ENCODE measurements at regions not wholly inside any gene's neighbourhood (a gene's known extent, or its start where the extent isn't known, plus 50 kb on each side); places are given as distances from the start of the nearest gene placed in this dataset.

DNA sequence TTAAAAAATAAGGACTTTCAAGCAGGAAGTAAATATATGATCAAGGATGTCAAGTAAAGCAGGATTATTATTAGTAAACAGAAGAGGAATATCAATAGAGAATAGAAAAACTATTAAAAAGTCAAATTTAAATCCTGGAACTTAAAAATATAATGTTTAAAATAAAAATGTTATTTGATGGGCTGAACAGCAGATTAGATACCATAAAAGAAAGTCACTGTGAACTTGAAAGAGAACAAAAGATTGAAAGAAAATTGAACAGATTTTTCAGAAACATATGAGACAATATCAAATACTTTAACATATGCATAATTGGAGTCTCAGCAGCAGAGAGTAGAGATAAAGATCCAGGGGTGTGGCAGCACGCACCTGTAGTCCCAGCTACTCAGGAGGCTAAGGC lies 1213.7 kb upstream of the AUTS2 start:
- Histone ChIP-seq H3K4me1 (ENCODE audit: insufficient read depth, low read length) (no peaks in the 10 kb centered on the region), H3K27me3 (ENCODE audit: insufficient read depth, low read length) (no peaks in the 10 kb centered on the region), H3K27ac (ENCODE audit: low read depth, low read length) (no peak overlapping the region), H3K36me3 (ENCODE audit: insufficient read depth, low read length) (no peaks in the 10 kb centered on the region), H3K4me3 (ENCODE audit: low read length in 2 of 2) (no peak overlapping the region), H3K9me3 (ENCODE audit: control insufficient read depth in 1 of 2, low read length in 2 of 2) (peaks cover 0 to 5% of the 10 kb centered on the region in 2 donors)
- peaks cover 4 to 50% (median 24%) of the 10 kb centered on the region in 8 donors for H3K9me3 Mint-ChIP-seq
- ChIA-PET POLR2A (ENCODE audit: partially characterized antibody) (no interaction called here), CTCF (ENCODE audit: partially characterized antibody) (no interaction called here)
- intact Hi-C loops (cut with micrococcal nuclease): no loop called here
- no peak overlapping the region for H3K4me3 Mint-ChIP-seq
- H3K27me3 Mint-ChIP-seq: no peaks in the 10 kb centered on the region
- no peaks in the 10 kb centered on the region for H3K36me3 Mint-ChIP-seq
- DNase-seq: no peak
- no peaks in the 10 kb centered on the region for H3K4me1 Mint-ChIP-seq
- H3K27ac Mint-ChIP-seq: no peak overlapping the region

DNA sequence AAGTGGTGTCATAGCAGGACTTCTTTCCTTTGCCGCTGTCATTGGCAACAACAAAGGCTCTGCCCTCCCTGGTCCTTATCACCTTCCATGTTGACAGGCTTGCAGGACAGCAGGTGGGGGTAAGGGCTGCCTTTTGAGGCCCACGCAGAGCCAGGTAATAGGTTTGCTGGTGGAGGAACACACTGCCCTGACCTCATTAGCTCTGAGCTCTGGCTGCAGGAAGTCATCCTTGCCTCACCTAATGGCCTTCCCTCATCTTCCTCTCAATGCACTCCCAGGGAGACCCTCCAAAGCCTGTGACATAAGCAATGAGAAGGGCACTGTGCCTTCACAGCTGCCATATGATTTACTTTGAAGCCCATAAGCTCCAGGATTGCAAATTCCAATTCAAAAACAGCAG lies 1205.2 kb upstream of the AUTS2 start:
- Histone ChIP-seq H3K4me3 (ENCODE audit: low read length in 2 of 2) (no peak overlapping the region), H3K4me1 (ENCODE audit: insufficient read depth, low read length) (no peaks in the 10 kb centered on the region), H3K36me3 (ENCODE audit: insufficient read depth, low read length) (no peaks in the 10 kb centered on the region), H3K9me3 (ENCODE audit: control insufficient read depth in 1 of 2, low read length in 2 of 2) (no peaks in the 10 kb centered on the region), H3K27ac (ENCODE audit: low read depth, low read length) (no peak overlapping the region), H3K27me3 (ENCODE audit: insufficient read depth, low read length) (no peaks in the 10 kb centered on the region)
- DNase-seq: no peak
- no peaks in the 10 kb centered on the region for H3K27me3 Mint-ChIP-seq
- H3K4me1 Mint-ChIP-seq: no peaks in the 10 kb centered on the region
- peaks cover 2 to 20% (median 8%) of the 10 kb centered on the region in 8 donors for H3K9me3 Mint-ChIP-seq
- intact Hi-C loops (cut with micrococcal nuclease): no loop called here
- H3K36me3 Mint-ChIP-seq: no peaks in the 10 kb centered on the region
- ChIA-PET POLR2A (ENCODE audit: partially characterized antibody) (no interaction called here), CTCF (ENCODE audit: partially characterized antibody) (no interaction called here)
- H3K4me3 Mint-ChIP-seq: no peak overlapping the region
- no peak overlapping the region for H3K27ac Mint-ChIP-seq

DNA sequence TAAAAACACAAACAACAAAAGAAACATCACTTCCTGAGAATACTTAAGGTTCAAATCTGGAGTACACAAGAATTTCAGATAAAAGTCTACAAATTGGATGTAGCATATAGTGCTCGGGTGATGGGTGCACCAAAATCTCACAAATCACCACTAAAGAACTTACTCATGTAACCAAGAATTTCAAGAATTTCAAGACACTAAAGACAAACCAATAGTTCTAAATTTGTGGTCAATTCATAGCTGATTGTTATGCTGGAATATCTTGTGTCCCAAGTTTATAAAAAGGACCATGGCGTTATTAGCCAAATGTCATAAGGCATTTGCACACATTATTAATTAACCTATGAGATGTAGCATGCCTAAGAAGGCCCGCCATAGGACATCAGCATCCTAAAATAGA lies 1204.1 kb upstream of the AUTS2 start:
- Histone ChIP-seq H3K9me3 (ENCODE audit: control insufficient read depth in 1 of 2, low read length in 2 of 2) (no peaks in the 10 kb centered on the region), H3K27me3 (ENCODE audit: insufficient read depth, low read length) (no peaks in the 10 kb centered on the region), H3K36me3 (ENCODE audit: insufficient read depth, low read length) (no peaks in the 10 kb centered on the region), H3K4me1 (ENCODE audit: insufficient read depth, low read length) (no peaks in the 10 kb centered on the region), H3K4me3 (ENCODE audit: low read length in 2 of 2) (no peak overlapping the region), H3K27ac (ENCODE audit: low read depth, low read length) (no peak overlapping the region)
- Mint-ChIP-seq H3K4me1 (no peaks in the 10 kb centered on the region), H3K9me3 (peaks cover 0 to 23% (median 7%) of the 10 kb centered on the region in 8 donors), H3K36me3 (no peaks in the 10 kb centered on the region), H3K27ac (no peak overlapping the region), H3K4me3 (no peak overlapping the region), H3K27me3 (no peaks in the 10 kb centered on the region)
- POLR2A ChIA-PET (ENCODE audit: partially characterized antibody): no interaction called here
- no peak for DNase-seq
- intact Hi-C loops (cut with micrococcal nuclease): no loop called here
- CTCF ChIA-PET (ENCODE audit: partially characterized antibody): no interaction called here

- peaks cover 0 to 19% (median 8%) of the 10 kb centered on the region in 8 donors for H3K9me3 Mint-ChIP-seq
- intact Hi-C loops (cut with micrococcal nuclease): no loop called here
- POLR2A ChIA-PET (ENCODE audit: partially characterized antibody): no interaction called here
- H3K36me3 Mint-ChIP-seq: no peaks in the 10 kb centered on the region
- CTCF ChIA-PET (ENCODE audit: partially characterized antibody): no interaction called here
- Histone ChIP-seq H3K27me3 (ENCODE audit: insufficient read depth, low read length) (no peaks in the 10 kb centered on the region), H3K27ac (ENCODE audit: low read depth, low read length) (no peak overlapping the region), H3K4me3 (ENCODE audit: low read length in 2 of 2) (no peak overlapping the region), H3K4me1 (ENCODE audit: insufficient read depth, low read length) (no peaks in the 10 kb centered on the region), H3K9me3 (ENCODE audit: control insufficient read depth in 1 of 2, low read length in 2 of 2) (no peaks in the 10 kb centered on the region), H3K36me3 (ENCODE audit: insufficient read depth, low read length) (no peaks in the 10 kb centered on the region)
- H3K4me1 Mint-ChIP-seq: no peaks in the 10 kb centered on the region
- no peak for DNase-seq
- no peaks in the 10 kb centered on the region for H3K27me3 Mint-ChIP-seq
- H3K4me3 Mint-ChIP-seq: no peak overlapping the region
- H3K27ac Mint-ChIP-seq: peak overlapping the region in 1 of 7 donors; percentile 43
These were observed 1198.2 kb upstream of the AUTS2 start for GRCh38 chr7:68399991-68400590.

- H3K4me3 Mint-ChIP-seq: no peak overlapping the region
- H3K36me3 ChIP-seq (ENCODE audit: insufficient read depth, low read length): no peaks in the 10 kb centered on the region
- no peak for DNase-seq
- H3K9me3 Mint-ChIP-seq: peaks cover 0 to 20% (median 9%) of the 10 kb centered on the region in 8 donors
- intact Hi-C loops (cut with micrococcal nuclease): no loop called here
- ChIA-PET POLR2A (ENCODE audit: partially characterized antibody) (no interaction called here), CTCF (ENCODE audit: partially characterized antibody) (no interaction called here)
- no peak overlapping the region for H3K27ac Mint-ChIP-seq
- H3K27me3 Mint-ChIP-seq: no peaks in the 10 kb centered on the region
- no peak overlapping the region for H3K4me3 ChIP-seq (ENCODE audit: low read length in 2 of 2)
- H3K4me1 ChIP-seq (ENCODE audit: insufficient read depth, low read length): no peaks in the 10 kb centered on the region
- no peaks in the 10 kb centered on the region for H3K36me3 Mint-ChIP-seq
- no peaks in the 10 kb centered on the region for H3K27me3 ChIP-seq (ENCODE audit: insufficient read depth, low read length)
- H3K9me3 ChIP-seq (ENCODE audit: control insufficient read depth in 1 of 2, low read length in 2 of 2): no peaks in the 10 kb centered on the region
- H3K27ac ChIP-seq (ENCODE audit: low read depth, low read length): no peak overlapping the region
- H3K4me1 Mint-ChIP-seq: no peaks in the 10 kb centered on the region
These were observed 1197.5 kb upstream of the AUTS2 start for GRCh38 chr7:68400783-68401182.

GRCh38 chr7:68401313-68401712 lies 1197.0 kb upstream of the AUTS2 start:
- Histone ChIP-seq H3K27ac (ENCODE audit: low read depth, low read length) (no peak overlapping the region), H3K4me1 (ENCODE audit: insufficient read depth, low read length) (no peaks in the 10 kb centered on the region), H3K9me3 (ENCODE audit: control insufficient read depth in 1 of 2, low read length in 2 of 2) (no peaks in the 10 kb centered on the region), H3K4me3 (ENCODE audit: low read length in 2 of 2) (no peak overlapping the region), H3K27me3 (ENCODE audit: insufficient read depth, low read length) (no peaks in the 10 kb centered on the region), H3K36me3 (ENCODE audit: insufficient read depth, low read length) (no peaks in the 10 kb centered on the region)
- POLR2A ChIA-PET (ENCODE audit: partially characterized antibody): no interaction called here
- CTCF ChIA-PET (ENCODE audit: partially characterized antibody): no interaction called here
- no peak for DNase-seq
- Mint-ChIP-seq H3K9me3 (peaks cover 0 to 20% (median 7%) of the 10 kb centered on the region in 8 donors), H3K36me3 (no peaks in the 10 kb centered on the region), H3K4me1 (no peaks in the 10 kb centered on the region), H3K4me3 (no peak overlapping the region), H3K27me3 (no peaks in the 10 kb centered on the region), H3K27ac (no peak overlapping the region)
- intact Hi-C loops (cut with micrococcal nuclease): no loop called here

DNA sequence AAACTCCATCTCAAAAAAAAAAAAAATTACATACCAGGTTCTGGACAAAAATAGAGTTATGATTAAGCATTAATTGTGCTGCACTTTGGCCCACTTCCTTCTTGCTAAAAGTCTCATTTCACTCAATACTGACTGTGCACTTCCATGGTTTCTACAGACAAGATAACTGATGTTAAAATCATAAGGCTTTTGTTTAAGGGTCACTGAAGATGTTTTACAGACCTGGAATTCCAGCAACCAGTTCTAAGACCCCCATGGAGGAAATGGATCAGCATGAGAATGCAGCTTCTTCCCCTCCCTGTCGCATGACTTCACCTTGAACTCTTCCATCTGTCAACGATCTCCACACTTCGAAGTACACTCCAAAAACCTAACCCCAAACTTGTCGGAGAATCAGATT lies 1191.8 kb upstream of the AUTS2 start:
- CTCF ChIA-PET (ENCODE audit: partially characterized antibody): no interaction called here
- POLR2A ChIA-PET (ENCODE audit: partially characterized antibody): no interaction called here
- H3K27me3 Mint-ChIP-seq: no peaks in the 10 kb centered on the region
- Histone ChIP-seq H3K9me3 (ENCODE audit: control insufficient read depth in 1 of 2, low read length in 2 of 2) (no peaks in the 10 kb centered on the region), H3K4me1 (ENCODE audit: insufficient read depth, low read length) (no peaks in the 10 kb centered on the region), H3K27ac (ENCODE audit: low read depth, low read length) (no peak overlapping the region), H3K4me3 (ENCODE audit: low read length in 2 of 2) (no peak overlapping the region), H3K36me3 (ENCODE audit: insufficient read depth, low read length) (no peaks in the 10 kb centered on the region), H3K27me3 (ENCODE audit: insufficient read depth, low read length) (no peaks in the 10 kb centered on the region)
- H3K27ac Mint-ChIP-seq: no peak overlapping the region
- no peak for DNase-seq
- H3K9me3 Mint-ChIP-seq: peaks cover 0 to 11% (median 3%) of the 10 kb centered on the region in 8 donors
- intact Hi-C loops (cut with micrococcal nuclease): no loop called here
- H3K4me3 Mint-ChIP-seq: peak overlapping the region in 1 of 8 donors; percentile 8
- H3K4me1 Mint-ChIP-seq: no peaks in the 10 kb centered on the region
- H3K36me3 Mint-ChIP-seq: no peaks in the 10 kb centered on the region

DNA sequence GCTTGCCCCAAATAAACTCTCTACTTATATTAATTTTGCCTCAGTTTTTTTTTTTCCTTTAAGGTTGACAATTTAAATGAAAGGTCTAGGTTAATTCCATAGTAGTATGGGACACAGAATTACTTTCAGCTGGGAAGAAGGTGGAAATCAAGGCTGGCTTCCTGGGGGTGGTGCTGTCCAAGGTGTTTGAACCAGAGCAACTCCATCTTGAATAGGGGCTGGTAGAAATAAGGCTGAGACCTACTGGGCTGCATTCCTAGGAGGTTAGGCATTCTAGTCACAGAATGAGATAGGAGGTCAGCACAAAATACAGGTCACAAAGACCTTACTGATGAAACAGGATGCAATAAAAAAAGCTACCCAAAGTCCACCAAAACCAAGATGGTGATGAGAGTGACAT lies 1190.8 kb upstream of the AUTS2 start:
- ChIA-PET POLR2A (ENCODE audit: partially characterized antibody) (no interaction called here), CTCF (ENCODE audit: partially characterized antibody) (no interaction called here)
- Histone ChIP-seq H3K27me3 (ENCODE audit: insufficient read depth, low read length) (no peaks in the 10 kb centered on the region), H3K36me3 (ENCODE audit: insufficient read depth, low read length) (no peaks in the 10 kb centered on the region), H3K9me3 (ENCODE audit: control insufficient read depth in 1 of 2, low read length in 2 of 2) (no peaks in the 10 kb centered on the region), H3K4me3 (ENCODE audit: low read length in 2 of 2) (no peak overlapping the region), H3K4me1 (ENCODE audit: insufficient read depth, low read length) (no peaks in the 10 kb centered on the region), H3K27ac (ENCODE audit: low read depth, low read length) (no peak overlapping the region)
- Mint-ChIP-seq H3K27ac (no peak overlapping the region), H3K27me3 (no peaks in the 10 kb centered on the region), H3K9me3 (peaks cover 0 to 17% (median 3%) of the 10 kb centered on the region in 8 donors), H3K4me1 (no peaks in the 10 kb centered on the region), H3K36me3 (no peaks in the 10 kb centered on the region), H3K4me3 (no peak overlapping the region)
- DNase-seq: no peak
- intact Hi-C loops (cut with micrococcal nuclease): no loop called here
